HepG2 (cell line): ENCODE measurements at regions not wholly inside any gene's neighbourhood (a gene's known extent, or its start where the extent isn't known, plus 50 kb on each side); places are given as distances from the start of the nearest gene placed in this dataset.

Source experiments
- CTCF ChIP-seq: sonication (generic); formaldehyde crosslinking; IDR thresholded peaks from 2 replicates; pipeline ENCODE4 v1.5.0; 2020; ENCODE audit warnings: mild to moderate bottlenecking, missing genetic modification reagents, moderate library complexity
- EZH2 ChIP-seq: conservative IDR thresholded peaks from 2 replicates; pipeline ENCODE4 v1.6.1; 2012; ENCODE audit warnings: mild to moderate bottlenecking, low read depth, low read length, moderate library complexity
- SETDB1 ChIP-seq: sonication (generic); formaldehyde crosslinking; IDR thresholded peaks from 2 replicates; pipeline ENCODE4 v1.5.1; 2020; ENCODE audit warnings: missing genetic modification reagents, mild to moderate bottlenecking, borderline replicate concordance
- TCF12 ChIP-seq, 2 experiments: fragments of 450-650 bp in 1 of 2; sonication (generic) in 1 of 2; formaldehyde crosslinking in 1 of 2; IDR thresholded peaks; 2 replicates each; pipeline versions ENCODE4 v1.6.1 to v1.8.0; 2017 to 2022; ENCODE audit warnings: antibody characterized with exemption in 1 of 2, mild to moderate bottlenecking in 1 of 2, missing genetic modification reagents in 1 of 2, moderate library complexity in 1 of 2
- ZBTB25 ChIP-seq: IDR thresholded peaks from 2 replicates; pipeline ENCODE4 v1.6.1; 2018; ENCODE audit warnings: missing genetic modification reagents
- ZNF501 ChIP-seq: sonication (generic); formaldehyde crosslinking; IDR thresholded peaks from 2 replicates; pipeline ENCODE4 v1.5.1; 2020; ENCODE audit warnings: mild to moderate bottlenecking, moderate library complexity, missing genetic modification reagents
- ZNF687 ChIP-seq: sonication (generic); formaldehyde crosslinking; IDR thresholded peaks from 2 replicates; pipeline ENCODE4 v1.5.1; 2020; ENCODE audit warnings: mild to moderate bottlenecking, missing genetic modification reagents, moderate library complexity
- ZNF83 ChIP-seq: sonication (generic); formaldehyde crosslinking; IDR thresholded peaks from 2 replicates; pipeline ENCODE4 v1.4.0; 2020; ENCODE audit warnings: missing genetic modification reagents, mild to moderate bottlenecking, borderline replicate concordance

GRCh38 chr6:82781620-82782204 lies 283.9 kb downstream of the UBE3D start:
- TF ChIP-seq CTCF (CRISPR knock-in tag) (no peak), ZBTB25 (CRISPR knock-in tag) (no peak), SETDB1 (CRISPR knock-in tag) (no peak), EZH2 (no peak), ZNF501 (CRISPR knock-in tag) (no peak), ZNF687 (no peak), ZNF83 (no peak), TCF12 (IDR thresholded peaks at IDR 0.05) (no peak), TCF12 (CRISPR knock-in tag; IDR thresholded peaks at IDR 0.05) (no peak)
